T-cell (primary cell): ENCODE measurements at regions not wholly inside any gene's neighbourhood (a gene's known extent, or its start where the extent isn't known, plus 50 kb on each side); places are given as distances from the start of the nearest gene placed in this dataset.

Experiments used
- ATAC-seq, 4 experiments: fragments of 200-7000 bp in 3 of 4; fragments of 150-1000 bp in 1 of 4; cut with Tn5 transposase; replicated peaks in 1 of 4; 1 replicate in 3 of 4; 2 replicates in 1 of 4; pipeline ENCODE4 v1.10.0; 2021; ENCODE audit warnings: moderate library complexity in 3 of 4, mild to moderate bottlenecking in 2 of 4, moderate number of reproducible peaks in 1 of 4
- CTCF ChIA-PET, 2 donors: fragments of 300-600 bp; sonication (Branson Sonifier 250); formaldehyde crosslinking; loops; one replicate each; lab custom pipeline; 2022; ENCODE audit warnings: antibody characterized with exemption in 2 of 2; lab: Charles Lee
- POLR2A ChIA-PET, 2 donors: fragments of 300-600 bp; sonication (Branson Sonifier 250); formaldehyde crosslinking; loops; one replicate each; lab custom pipeline; 2022; ENCODE audit warnings: antibody characterized with exemption in 2 of 2; lab: Charles Lee
- DNase-seq, 35 experiments: peaks; one replicate each; pipeline versions ENCODE4 v3.0.0 to v3.0.0-alpha.2; 2013 to 2023
- H3K27ac ChIP-seq: one replicate; pipeline ENCODE4 v1.5.1; 2013; ENCODE audit warnings: low read length
- H3K27me3 ChIP-seq, 2 experiments: replicated peaks in 1 of 2; 1 replicate in 1 of 2; 2 replicates in 1 of 2; pipeline versions ENCODE4 v1.6.1 to v1.7.0; 2013; ENCODE audit warnings: low read length in 1 of 2, mixed read lengths in 1 of 2; ENCODE audit not compliant: control insufficient read depth in 2 of 2, insufficient read depth in 2 of 2; ENCODE audit errors: extremely low read depth in 1 of 2
- H3K36me3 ChIP-seq, 2 donors: 1 replicate in 1 of 2; 2 replicates in 1 of 2; pipeline versions ENCODE4 v1.6.1 to v1.7.0; 2013; ENCODE audit warnings: low read length in 1 of 2; ENCODE audit not compliant: control insufficient read depth in 2 of 2, insufficient read depth in 1 of 2; ENCODE audit errors: extremely low read depth in 1 of 2
- H3K4me1 ChIP-seq, 2 experiments: 1 replicate in 1 of 2; 2 replicates in 1 of 2; pipeline versions ENCODE4 v1.6.1 to v1.7.0; 2013; ENCODE audit warnings: low read length in 2 of 2, mixed read lengths in 1 of 2; ENCODE audit not compliant: insufficient read depth in 2 of 2, control insufficient read depth in 1 of 2; ENCODE audit errors: extremely low read depth in 1 of 2
- H3K4me3 ChIP-seq, 2 donors: 1 replicate in 1 of 2; 2 replicates in 1 of 2; pipeline versions ENCODE4 v1.5.1 to v1.7.0; 2013; ENCODE audit warnings: mild to moderate bottlenecking in 2 of 2, low read length in 1 of 2, moderate library complexity in 1 of 2; ENCODE audit not compliant: control insufficient read depth in 1 of 2; ENCODE audit errors: extremely low read depth in 1 of 2
- H3K9me3 ChIP-seq: 2 replicates; pipeline ENCODE4 v1.7.0; 2013
- H3K27ac Mint-ChIP-seq, 2 donors: one replicate each; pipeline ENCODE4 v1.8.0; 2020 to 2021; ENCODE audit warnings: mild to moderate bottlenecking in 2 of 2, mixed read lengths in 2 of 2
- H3K27me3 Mint-ChIP-seq, 2 donors: one replicate each; pipeline ENCODE4 v1.8.0; 2021 to 2022; ENCODE audit warnings: mixed read lengths in 2 of 2
- H3K36me3 Mint-ChIP-seq: one replicate; pipeline ENCODE4 v1.8.0; 2021; ENCODE audit warnings: mixed read lengths
- H3K4me1 Mint-ChIP-seq, 3 donors: one replicate each; pipeline ENCODE4 v1.8.0; 2020 to 2022; ENCODE audit warnings: mixed read lengths in 3 of 3, mild to moderate bottlenecking in 1 of 3
- H3K4me3 Mint-ChIP-seq, 3 donors: one replicate each; pipeline ENCODE4 v1.8.0; 2020 to 2022; ENCODE audit warnings: mild to moderate bottlenecking in 3 of 3, mixed read lengths in 3 of 3, moderate library complexity in 3 of 3
- H3K9me3 Mint-ChIP-seq, 3 donors: one replicate each; pipeline ENCODE4 v1.8.0; 2020 to 2022; ENCODE audit warnings: mixed read lengths in 3 of 3
- WGBS: methylation state at CpG from one replicate; pipeline ENCODE4 v1.1.5; 2013; ENCODE audit warnings: missing lambda C conversion rate; ENCODE audit not compliant: insufficient coverage; 5-methylcytosine and 5-hydroxymethylcytosine counted together

DNA sequence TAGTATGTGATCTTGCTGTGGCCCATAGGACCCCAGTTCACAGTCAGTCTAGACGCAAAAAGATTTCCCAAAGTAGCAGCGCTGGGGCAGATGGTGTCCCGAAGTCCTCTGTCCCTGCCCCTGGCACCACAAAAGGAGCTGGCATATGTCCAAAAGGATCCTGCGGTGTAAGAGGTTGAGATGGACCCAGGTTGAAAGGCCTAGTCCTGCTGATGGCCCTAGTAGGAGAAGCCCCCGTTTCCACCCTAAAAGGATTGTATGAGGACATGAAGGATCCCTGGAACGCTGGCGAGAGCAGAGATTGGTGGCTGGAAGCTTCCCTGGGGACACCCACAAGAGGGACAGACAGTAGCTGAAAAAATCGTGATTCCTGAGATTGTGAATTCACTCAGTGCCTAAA lies 58.0 kb upstream of the DCAF8L1 start:
- H3K36me3 Mint-ChIP-seq = no peaks in the 10 kb centered on the region
- no peak overlapping the region for H3K27ac Mint-ChIP-seq
- Histone ChIP-seq H3K9me3 (no peaks in the 10 kb centered on the region), H3K4me1 (no peaks in the 10 kb centered on the region), H3K36me3 (no peaks in the 10 kb centered on the region), H3K4me3 (no peak overlapping the region), H3K27ac (no peak overlapping the region), H3K27me3 (no peaks in the 10 kb centered on the region)
- ChIA-PET CTCF (no interaction called here), POLR2A (no interaction called here)
- no peak overlapping the region for H3K4me3 Mint-ChIP-seq
- no peaks in the 10 kb centered on the region for H3K27me3 Mint-ChIP-seq
- WGBS = 100% methylated on average over 1 of the region's 8 CpGs
- no peaks in the 10 kb centered on the region for H3K4me1 Mint-ChIP-seq
- DNase-seq (no peak), ATAC-seq (no peak)
- peaks cover 3 to 6% (median 6%) of the 10 kb centered on the region in 3 donors for H3K9me3 Mint-ChIP-seq
